GM19240 (cell line): ENCODE measurements at regions not wholly inside any gene's neighbourhood (a gene's known extent, or its start where the extent isn't known, plus 50 kb on each side); places are given as distances from the start of the nearest gene placed in this dataset.
"Not testable (repeated sequence)": the region's sequence is repeated elsewhere in the genome, so short reads cannot be mapped to it uniquely, and the experiment has no call there.

Experiments
- DNase-seq: peaks from one replicate; pipeline ENCODE4 v3.0.0; 2011; ENCODE audit warnings: low spot score; ENCODE audit not compliant: insufficient read length

GRCh38 chr16:52799149-52799548 is 252.2 kb upstream of the TOX3 start:
- DNase-seq: no peak

- DNase-seq: no peak
Observed at GRCh38 chr16:52787709-52788108, 240.8 kb upstream of the TOX3 start.

GRCh38 chr16:52786091-52786490 is 239.1 kb upstream of the TOX3 start:
- no peak for DNase-seq

- no peak for DNase-seq
Observed at GRCh38 chr16:52785653-52786052, 238.7 kb upstream of the TOX3 start.

- no peak for DNase-seq
Observed at GRCh38 chr16:52783616-52784015, 236.7 kb upstream of the TOX3 start.

GRCh38 chr16:52781005-52781630 is 234.2 kb upstream of the TOX3 start:
- no peak for DNase-seq

GRCh38 chr16:52773026-52773425 is 226.1 kb upstream of the TOX3 start:
- DNase-seq: no peak

- DNase-seq: no peak
Observed at GRCh38 chr16:52770828-52771227, 223.9 kb upstream of the TOX3 start.

GRCh38 chr16:52758473-52758855 is 211.5 kb upstream of the TOX3 start:
- DNase-seq: no peak

GRCh38 chr16:52757746-52758472 is 211.0 kb upstream of the TOX3 start:
- DNase-seq: no peak

- DNase-seq: no peak
Observed at GRCh38 chr16:52756812-52757517, 210.0 kb upstream of the TOX3 start.

- no peak for DNase-seq
Observed at GRCh38 chr16:52755396-52755795, 208.5 kb upstream of the TOX3 start.

- DNase-seq: no peak
Observed at GRCh38 chr16:52751035-52751434, 204.1 kb upstream of the TOX3 start.

GRCh38 chr16:52748741-52749140 is 201.8 kb upstream of the TOX3 start:
- no peak for DNase-seq

- no peak for DNase-seq
Observed at GRCh38 chr16:52747088-52747595, 200.2 kb upstream of the TOX3 start.

- no peak for DNase-seq
Observed at GRCh38 chr16:52743707-52744106, 196.8 kb upstream of the TOX3 start.

GRCh38 chr16:52742608-52743170 is 195.7 kb upstream of the TOX3 start:
- no peak for DNase-seq

GRCh38 chr16:52742052-52742451 is 195.1 kb upstream of the TOX3 start:
- DNase-seq: no peak

GRCh38 chr16:52741351-52741750 is 194.4 kb upstream of the TOX3 start:
- no peak for DNase-seq

GRCh38 chr16:52740766-52741165 is 193.8 kb upstream of the TOX3 start:
- DNase-seq: no peak

GRCh38 chr16:52740333-52740732 is 193.4 kb upstream of the TOX3 start:
- DNase-seq: no peak

GRCh38 chr16:52738992-52739391 is 192.0 kb upstream of the TOX3 start:
- not testable (repeated sequence) for DNase-seq
